GM19351 (cell line): ENCODE measurements at regions not wholly inside any gene's neighbourhood (a gene's known extent, or its start where the extent isn't known, plus 50 kb on each side); places are given as distances from the start of the nearest gene placed in this dataset.

Experiments
- ATAC-seq: cut with Tn5 transposase; IDR thresholded peaks from one replicate; pipeline ENCODE4 v1.9.1; 2021; ENCODE audit warnings: mild to moderate bottlenecking, moderate library complexity; ENCODE audit not compliant: unreplicated experiment

- ATAC-seq: no peak
Observed at GRCh38 chr4:43776371-43776770, 672.2 kb downstream of the KCTD8 start.

GRCh38 chr4:43778187-43778915 lies 670.3 kb downstream of the KCTD8 start:
- ATAC-seq: peak; percentile 74

DNA sequence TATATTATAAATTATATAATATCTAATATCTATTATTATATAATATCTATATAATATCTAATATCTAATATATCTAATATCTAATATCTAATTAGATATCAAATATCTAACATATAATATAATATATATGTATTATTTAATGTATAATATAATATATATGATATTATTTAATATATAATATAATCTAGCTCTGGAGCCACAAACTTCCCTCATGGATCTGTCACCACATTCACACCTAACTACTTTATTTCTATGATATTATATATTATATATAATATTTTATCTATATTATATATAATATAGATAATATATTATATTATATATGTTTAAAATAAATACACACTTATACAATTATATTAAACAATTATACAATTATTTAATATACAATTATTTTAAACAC lies 667.5 kb downstream of the KCTD8 start:
- no peak for ATAC-seq

GRCh38 chr4:43782391-43782790 lies 666.2 kb downstream of the KCTD8 start:
- ATAC-seq: no peak

DNA sequence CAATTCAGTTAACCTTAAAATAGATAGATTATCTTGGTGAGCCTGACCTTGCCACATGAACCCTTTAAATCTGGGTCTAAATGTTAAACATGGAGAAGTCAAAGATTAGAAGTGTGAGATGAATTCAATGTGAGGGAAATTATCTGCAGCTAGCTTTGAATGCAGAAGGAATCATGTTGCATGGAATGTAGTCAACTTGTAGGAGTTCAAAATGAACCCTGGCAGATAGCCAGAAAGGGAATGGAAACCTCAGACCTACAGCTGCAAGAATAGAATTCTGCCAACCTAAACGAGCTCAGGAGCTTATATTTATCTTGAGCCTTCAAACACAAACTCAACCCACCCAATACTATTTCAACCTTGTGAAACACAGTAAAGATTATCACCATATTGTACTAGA lies 632.5 kb downstream of the KCTD8 start:
- ATAC-seq: no peak

DNA sequence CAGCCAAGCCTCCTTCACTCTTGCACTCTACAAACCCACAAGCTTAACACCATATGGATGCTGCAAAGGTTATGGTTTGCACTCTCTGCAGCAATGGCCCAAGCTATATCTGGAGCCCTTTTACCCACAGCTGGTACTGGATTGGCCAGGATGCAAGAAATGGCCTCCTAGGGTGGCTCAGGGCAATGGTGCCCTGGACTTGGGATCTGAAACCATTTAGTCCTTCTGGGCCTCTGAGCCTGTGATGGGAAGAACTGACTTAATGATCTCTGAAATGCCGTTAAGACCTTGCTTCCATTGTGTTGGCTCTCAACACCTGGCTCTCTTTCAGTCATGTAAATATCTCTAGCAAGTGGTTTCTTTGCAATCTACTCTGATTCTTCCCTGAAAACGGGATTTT lies 626.0 kb downstream of the KCTD8 start:
- ATAC-seq: no peak

DNA sequence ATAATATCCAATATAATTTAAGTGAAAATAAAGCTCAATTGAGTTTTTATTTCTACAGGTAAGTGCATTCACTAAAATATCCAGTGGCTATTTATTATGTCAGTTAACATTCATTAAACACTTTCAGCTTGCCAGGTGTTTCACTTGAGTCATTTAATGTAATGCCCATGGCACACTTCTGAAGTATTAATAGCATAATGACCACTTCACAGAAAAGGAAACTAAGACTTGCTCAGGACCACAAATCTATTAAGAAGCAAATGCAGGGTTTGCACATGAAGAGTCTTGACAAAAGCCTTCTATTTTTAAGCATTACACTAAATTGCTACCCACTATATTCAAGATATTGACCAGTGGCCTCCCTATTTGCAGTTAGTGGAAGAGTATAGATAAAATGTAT lies 612.7 kb downstream of the KCTD8 start:
- no peak for ATAC-seq

- no peak for ATAC-seq
Observed at GRCh38 chr4:43837171-43837570, 611.4 kb downstream of the KCTD8 start.

- ATAC-seq: no peak
Observed at GRCh38 chr4:43837604-43838003, 611.0 kb downstream of the KCTD8 start.

- ATAC-seq: no peak
Observed at GRCh38 chr4:43842594-43842993, 606.0 kb downstream of the KCTD8 start.

GRCh38 chr4:43843501-43843900 lies 605.1 kb downstream of the KCTD8 start:
- no peak for ATAC-seq

- no peak for ATAC-seq
Observed at GRCh38 chr4:43846111-43846587, 602.5 kb downstream of the KCTD8 start.

DNA sequence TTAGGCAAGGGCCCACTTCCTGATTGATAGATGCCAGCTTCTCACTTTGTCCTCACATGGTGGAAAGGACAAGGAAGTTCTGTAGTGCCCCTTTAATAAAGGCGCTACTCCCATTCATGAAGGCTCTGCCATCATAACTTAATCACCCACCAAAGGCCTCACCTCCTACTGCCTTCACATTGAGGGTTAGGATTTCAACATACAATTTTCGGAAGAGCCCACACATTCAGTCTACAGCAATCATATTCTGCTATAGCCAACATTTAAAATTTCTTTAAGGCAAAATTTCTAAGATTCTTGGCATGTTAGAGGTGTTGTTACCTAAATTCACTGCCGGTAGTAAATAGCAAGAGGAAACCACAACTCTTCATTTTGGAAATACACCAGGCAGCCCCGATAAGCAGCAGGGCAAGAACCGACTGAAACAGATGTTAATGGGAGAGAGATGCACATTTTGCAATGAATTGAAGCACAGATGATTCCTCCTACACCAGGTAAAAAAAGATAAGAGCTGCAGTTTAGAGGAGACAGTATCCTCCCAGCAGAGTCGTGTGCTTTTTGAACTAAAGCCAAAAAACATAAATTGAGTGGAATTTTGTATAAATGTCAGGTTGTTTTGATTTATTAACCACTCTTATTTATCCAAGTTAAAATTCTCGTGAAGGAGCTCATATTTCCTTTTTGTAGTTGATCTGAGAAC lies 594.9 kb downstream of the KCTD8 start:
- no peak for ATAC-seq

- no peak for ATAC-seq
Observed at GRCh38 chr4:43855283-43855682, 593.3 kb downstream of the KCTD8 start.

DNA sequence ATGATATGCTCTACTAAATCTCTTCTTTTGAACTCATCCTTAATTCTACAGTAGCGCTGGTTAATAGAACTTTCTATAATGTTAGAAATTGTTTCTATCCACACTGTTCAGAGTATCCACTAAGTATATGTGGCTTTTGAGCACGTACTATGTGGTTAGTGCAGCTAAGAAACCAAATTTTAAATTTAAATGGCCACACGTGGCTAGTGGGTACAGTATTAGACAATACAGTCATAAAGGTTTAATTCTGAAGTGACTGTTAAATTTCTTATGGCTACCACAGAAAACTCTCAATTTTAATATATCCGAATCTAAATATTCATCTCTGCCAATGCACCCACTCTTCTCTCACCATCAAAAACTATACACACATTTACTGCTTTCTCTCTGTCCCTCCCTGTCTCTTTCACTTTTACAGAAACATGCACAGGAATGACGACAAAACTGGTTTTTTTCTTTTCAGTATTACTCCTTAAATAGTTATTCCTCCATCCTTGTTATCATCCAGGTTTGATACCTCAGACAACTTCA lies 583.9 kb downstream of the KCTD8 start:
- ATAC-seq: no peak

DNA sequence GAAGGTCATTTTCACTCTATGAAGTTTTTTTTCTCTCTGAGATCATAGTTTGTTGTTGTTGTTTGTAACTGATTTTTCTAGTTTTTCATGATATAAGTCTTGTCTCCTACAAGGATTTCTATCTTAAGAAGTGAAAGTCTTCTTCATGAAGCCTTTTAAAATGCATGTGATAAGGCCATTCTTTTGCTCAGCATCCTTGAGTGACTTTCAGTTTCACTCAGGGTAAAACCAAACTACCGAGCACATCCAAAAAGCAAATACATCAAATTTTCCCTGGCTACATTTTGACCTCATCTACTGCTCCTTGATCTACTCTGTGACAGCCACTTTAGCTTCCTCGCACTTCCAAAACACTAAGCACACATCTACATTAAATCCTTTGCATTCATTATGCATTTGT lies 580.7 kb downstream of the KCTD8 start:
- ATAC-seq: no peak

DNA sequence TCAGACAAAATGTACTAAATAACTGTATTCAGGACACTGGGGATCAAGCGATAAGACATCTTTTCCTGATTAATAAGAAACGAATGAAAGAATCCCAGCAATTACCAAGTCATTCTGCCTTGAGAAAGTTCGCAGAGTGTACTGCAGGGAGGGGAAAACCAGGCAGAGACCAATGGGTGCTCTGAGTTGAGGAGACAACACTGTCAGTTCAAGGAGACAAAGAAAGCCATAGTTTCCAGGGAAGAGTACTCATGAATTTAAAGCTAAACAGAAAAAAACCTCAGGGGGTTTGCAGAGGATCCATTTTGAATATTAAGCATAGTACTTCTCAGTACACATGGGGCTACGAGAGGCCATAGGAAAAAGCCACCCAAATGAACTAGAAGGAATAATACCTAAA lies 573.0 kb downstream of the KCTD8 start:
- no peak for ATAC-seq

GRCh38 chr4:43882470-43882869 lies 566.1 kb downstream of the KCTD8 start:
- no peak for ATAC-seq

DNA sequence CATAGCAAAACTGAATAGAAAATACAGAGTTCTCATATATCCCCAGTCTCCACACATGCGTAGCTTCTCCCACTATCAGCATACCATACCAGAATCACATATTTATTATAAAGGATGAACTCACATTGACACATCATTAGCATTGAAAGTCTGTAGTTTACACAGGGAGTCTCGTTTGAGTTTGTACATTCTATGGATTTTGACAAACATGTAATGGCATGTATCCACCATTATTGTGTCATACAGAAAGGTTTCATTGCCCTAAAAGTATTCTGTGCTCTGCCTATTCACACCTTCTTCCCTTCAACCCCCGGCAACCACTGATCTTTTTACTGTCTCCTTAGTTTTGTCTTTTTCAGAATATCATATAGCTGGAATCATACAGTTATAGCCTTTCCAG lies 562.4 kb downstream of the KCTD8 start:
- ATAC-seq: no peak

DNA sequence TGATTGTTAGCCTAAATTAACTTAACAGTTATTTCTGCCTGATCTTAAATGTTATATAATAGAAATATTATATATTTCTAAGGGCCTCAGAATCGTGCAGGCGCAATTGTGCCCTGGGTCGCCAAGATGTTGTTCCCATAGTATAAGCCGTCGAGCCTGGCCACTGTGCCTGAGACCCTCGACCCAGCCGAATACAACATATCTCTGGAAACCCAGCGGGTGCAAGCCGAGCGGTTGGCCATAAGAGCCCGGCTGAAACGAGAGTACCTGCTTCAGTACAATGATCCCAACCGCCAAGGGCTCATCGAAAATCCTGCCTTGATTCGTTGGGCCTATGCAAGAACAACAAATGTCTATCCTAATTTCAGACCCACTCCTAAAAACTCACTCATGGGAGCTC lies 549.8 kb downstream of the KCTD8 start:
- ATAC-seq: no peak

GRCh38 chr4:43903456-43903855 lies 545.2 kb downstream of the KCTD8 start:
- no peak for ATAC-seq

DNA sequence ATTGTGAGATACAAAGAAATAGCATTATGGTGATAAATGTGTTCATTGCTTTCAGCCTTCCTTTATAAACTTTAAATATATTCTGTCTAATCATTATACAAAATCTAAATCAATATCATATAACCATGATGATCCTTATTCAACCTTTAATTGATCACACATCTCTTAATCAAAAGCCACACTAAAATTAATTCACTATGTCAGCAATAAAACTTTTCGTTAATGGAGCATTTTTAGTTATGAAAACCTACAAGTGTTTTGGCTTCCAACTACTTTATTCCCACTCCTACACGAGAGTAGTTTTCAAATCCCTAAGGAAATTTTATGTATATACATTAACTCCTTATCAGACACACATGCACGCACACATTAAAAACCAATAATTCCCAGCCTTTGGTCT lies 530.2 kb downstream of the KCTD8 start:
- ATAC-seq: no peak
